ENCODE measurements at regions not wholly inside any gene's neighbourhood (a gene's known extent, or its start where the extent isn't known, plus 50 kb on each side); places are given as distances from the start of the nearest gene placed in this dataset.

DNA sequence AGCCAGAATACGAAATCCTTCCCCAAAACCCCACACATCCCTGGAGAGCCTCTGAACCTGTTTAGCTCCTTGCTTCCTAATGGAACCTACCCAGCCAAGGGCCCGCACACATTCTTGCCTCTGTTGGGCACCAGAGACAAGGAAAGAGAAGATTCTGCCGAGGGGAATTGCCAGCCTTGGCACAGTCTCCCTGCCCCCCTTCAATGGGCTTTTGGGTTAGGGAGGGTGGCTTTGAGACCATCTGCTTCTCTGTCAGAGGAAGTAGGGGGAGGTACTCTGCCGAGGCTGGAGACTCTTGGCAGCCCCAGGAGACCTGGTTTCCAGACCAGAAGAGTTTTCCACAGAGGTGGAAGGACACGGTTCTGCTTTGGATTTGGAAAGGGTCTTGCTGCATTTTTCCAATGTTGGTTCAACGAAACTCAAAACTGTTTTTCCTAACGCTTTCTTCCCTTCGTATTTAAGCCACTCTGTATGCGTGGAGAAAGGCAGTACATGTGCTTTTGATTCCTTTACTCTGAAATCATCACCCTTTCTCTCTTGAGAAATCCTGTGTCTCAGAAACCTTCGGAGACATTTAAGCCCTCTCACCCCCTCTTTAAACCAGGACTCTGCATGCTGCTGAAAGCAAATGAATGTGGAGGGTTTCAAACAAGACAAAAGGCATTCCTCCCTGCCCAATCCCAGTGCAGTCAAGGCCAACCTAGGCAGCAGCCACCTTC lies 78.8 kb upstream of the PRR23C start:
- Histone ChIP-seq H3K79me2 (ENCODE audit: insufficient read depth, low read length) (no peaks in the 10 kb centered on the region), H3K9ac (ENCODE audit: insufficient read depth, low read depth, low read length) (no peak overlapping the region), H2AFZ (ENCODE audit: low read length) (no peak overlapping the region), H3K4me2 (ENCODE audit: low read depth, low read length) (no peak overlapping the region), H3K27ac (ENCODE audit: extremely low read length, insufficient read depth, low read length) (no peak overlapping the region), H3K36me3 (replicated peaks in 1 of 2; ENCODE audit: control insufficient read depth in 1 of 2, insufficient read depth in 2 of 2, low read length in 2 of 2) (no peaks in the 10 kb centered on the region), H3K9me3 (ENCODE audit: low read length) (no peaks in the 10 kb centered on the region), H4K20me1 (ENCODE audit: insufficient read depth, low read length) (no peaks in the 10 kb centered on the region), H3K4me1 (ENCODE audit: insufficient read depth, low read length) (peaks cover 12% of the 10 kb centered on the region), H3K27me3 (ENCODE audit: control insufficient read depth in 1 of 2, insufficient read depth in 2 of 2, low read length in 2 of 2) (no peaks in the 10 kb centered on the region), H3K4me3 (replicated peaks in 1 of 3; ENCODE audit: insufficient read depth in 1 of 3, low read depth in 2 of 3, low read length in 3 of 3) (no peak overlapping the region)
- TF ChIP-seq, protein P1, sequence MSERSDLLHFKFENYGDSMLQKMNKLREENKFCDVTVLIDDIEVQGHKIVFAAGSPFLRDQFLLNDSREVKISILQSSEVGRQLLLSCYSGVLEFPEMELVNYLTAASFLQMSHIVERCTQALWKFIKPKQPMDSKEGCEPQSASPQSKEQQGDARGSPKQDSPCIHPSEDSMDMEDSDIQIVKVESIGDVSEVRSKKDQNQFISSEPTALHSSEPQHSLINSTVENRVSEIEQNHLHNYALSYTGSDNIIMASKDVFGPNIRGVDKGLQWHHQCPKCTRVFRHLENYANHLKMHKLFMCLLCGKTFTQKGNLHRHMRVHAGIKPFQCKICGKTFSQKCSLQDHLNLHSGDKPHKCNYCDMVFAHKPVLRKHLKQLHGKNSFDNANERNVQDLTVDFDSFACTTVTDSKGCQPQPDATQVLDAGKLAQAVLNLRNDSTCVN (CRISPR knock-in tag; IDR thresholded peaks at IDR 0.05; ENCODE audit: borderline replicate concordance) = no peak
- no peak for TF ChIP-seq WIZ (CRISPR knock-in tag; IDR thresholded peaks at IDR 0.05)
- no peak for TF ChIP-seq FOXC1 (CRISPR knock-in tag; IDR thresholded peaks at IDR 0.05; ENCODE audit: borderline replicate concordance)
- TF ChIP-seq, protein P2, sequence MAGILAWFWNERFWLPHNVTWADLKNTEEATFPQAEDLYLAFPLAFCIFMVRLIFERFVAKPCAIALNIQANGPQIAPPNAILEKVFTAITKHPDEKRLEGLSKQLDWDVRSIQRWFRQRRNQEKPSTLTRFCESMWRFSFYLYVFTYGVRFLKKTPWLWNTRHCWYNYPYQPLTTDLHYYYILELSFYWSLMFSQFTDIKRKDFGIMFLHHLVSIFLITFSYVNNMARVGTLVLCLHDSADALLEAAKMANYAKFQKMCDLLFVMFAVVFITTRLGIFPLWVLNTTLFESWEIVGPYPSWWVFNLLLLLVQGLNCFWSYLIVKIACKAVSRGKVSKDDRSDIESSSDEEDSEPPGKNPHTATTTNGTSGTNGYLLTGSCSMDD (CRISPR knock-in tag; IDR thresholded peaks at IDR 0.05) = no peak
- no peak for TF ChIP-seq ZNF777 (CRISPR knock-in tag; IDR thresholded peaks at IDR 0.05)
- in situ Hi-C loops (cut with HindIII; ENCODE audit: extremely low pct_ligation_motif_present, low pct_unique_long_range_greater_than_20kb) (no loop called here), intact Hi-C loops (cut with micrococcal nuclease; ENCODE audit: unreplicated experiment) (no loop called here)
- BruUV-seq (replicated peaks) = no TSS peak
- CTCF ChIA-PET (ENCODE audit: low intra/inter-chr PET ratio, low total read pairs) = no interaction called here
- FAIRE-seq (no peak), ATAC-seq (no peak), DNase-seq (ENCODE audit: low spot score) (no peak)
- WGBS (ENCODE audit: low lambda C conversion rate) = 43% methylated on average over 10 of the region's 10 CpGs
- POLR2A ChIA-PET = no interaction called here

DNA sequence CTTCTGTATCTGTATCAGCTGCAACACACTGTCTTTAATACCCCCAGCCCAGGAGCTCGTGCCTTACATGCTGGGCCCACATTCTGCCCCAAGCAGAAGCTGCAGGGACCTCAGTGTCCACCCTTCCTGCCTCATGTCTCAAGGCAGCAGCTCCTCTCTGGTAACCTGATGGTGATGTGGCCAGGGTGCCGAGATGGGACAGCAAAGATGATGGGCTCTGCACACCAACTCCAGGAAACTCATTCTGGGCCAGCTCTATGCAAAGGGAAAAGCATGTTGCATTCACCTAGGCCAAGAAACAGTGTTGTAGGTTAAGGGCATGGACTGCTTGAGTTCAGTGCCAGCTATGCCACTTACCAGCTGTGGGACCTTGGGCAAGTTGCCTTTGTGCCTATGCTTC lies 79.5 kb upstream of the PRR23C start:
- Histone ChIP-seq H3K27me3 (ENCODE audit: control insufficient read depth in 1 of 2, insufficient read depth in 2 of 2, low read length in 2 of 2) (no peaks in the 10 kb centered on the region), H3K79me2 (ENCODE audit: insufficient read depth, low read length) (no peaks in the 10 kb centered on the region)

More for the DNA sequence above, 79.5 kb upstream of the PRR23C start:
- 0% methylated on average over 2 of the region's 2 CpGs for WGBS (ENCODE audit: low lambda C conversion rate)
- no peaks in the 10 kb centered on the region for H4K20me1 ChIP-seq (ENCODE audit: insufficient read depth, low read length)
- BruUV-seq (replicated peaks) = no TSS peak
- FAIRE-seq (no peak), DNase-seq (ENCODE audit: low spot score) (no peak), ATAC-seq (no peak)
- no peak overlapping the region for H3K4me3 ChIP-seq (replicated peaks in 1 of 3; ENCODE audit: insufficient read depth in 1 of 3, low read depth in 2 of 3, low read length in 3 of 3)
- no peak overlapping the region for H3K9ac ChIP-seq (ENCODE audit: insufficient read depth, low read depth, low read length)
- in situ Hi-C loops (cut with HindIII; ENCODE audit: extremely low pct_ligation_motif_present, low pct_unique_long_range_greater_than_20kb) (no loop called here), intact Hi-C loops (cut with micrococcal nuclease; ENCODE audit: unreplicated experiment) (no loop called here)
- TF ChIP-seq SP1 (IDR thresholded peaks at IDR 0.05) (no peak), SP1 (CRISPR knock-in tag; IDR thresholded peaks at IDR 0.05) (no peak), ZNF136 (CRISPR knock-in tag; IDR thresholded peaks at IDR 0.05; ENCODE audit: low read depth) (no peak), ZSCAN20 (CRISPR knock-in tag; IDR thresholded peaks at IDR 0.05; ENCODE audit: borderline replicate concordance) (no peak), PCBP2 (optimal IDR thresholded peaks at IDR 0.05; ENCODE audit: low read depth, low read length, poor library complexity, severe bottlenecking) (no peak), ZNF160 (CRISPR knock-in tag; IDR thresholded peaks at IDR 0.05) (no peak)
- H3K27ac ChIP-seq (ENCODE audit: extremely low read length, insufficient read depth, low read length) = no peak overlapping the region
- H3K9me3 ChIP-seq (ENCODE audit: low read length) = no peaks in the 10 kb centered on the region
- ChIA-PET POLR2A (no interaction called here), CTCF (ENCODE audit: low intra/inter-chr PET ratio, low total read pairs) (no interaction called here)
- peaks cover 12% of the 10 kb centered on the region for H3K4me1 ChIP-seq (ENCODE audit: insufficient read depth, low read length)
- H3K36me3 ChIP-seq (replicated peaks in 1 of 2; ENCODE audit: control insufficient read depth in 1 of 2, insufficient read depth in 2 of 2, low read length in 2 of 2) = no peaks in the 10 kb centered on the region
- no peak overlapping the region for H2AFZ ChIP-seq (ENCODE audit: low read length)
- no peak overlapping the region for H3K4me2 ChIP-seq (ENCODE audit: low read depth, low read length)
